HepG2 (cell line): ENCODE measurements at regions not wholly inside any gene's neighbourhood (a gene's known extent, or its start where the extent isn't known, plus 50 kb on each side); places are given as distances from the start of the nearest gene placed in this dataset.

ENCODE experiments used
- ATAC-seq: fragments of 200-7000 bp; cut with Tn5 transposase; 3 replicates; pipeline ENCODE4 v1.9.1; 2020; ENCODE audit warnings: mild to moderate bottlenecking, moderate library complexity
- BruUV-seq: library from RNA; stranded (reverse); fragments of 400-500 nt; replicated peaks from 2 replicates; lab custom pipeline; 2021; lab: Mats Ljungman, UMichigan
- CTCF ChIA-PET: fragments of 300-600 bp; formaldehyde crosslinking; extraction: SDS; loops from one replicate; lab custom pipeline; 2021; ENCODE audit warnings: low total read pairs, inconsistent platforms, low intra/inter-chr PET ratio; lab: Yijun Ruan, JAX
- POLR2A ChIA-PET: fragments of 350-600 bp; sonication (Branson Sonifier 250); formaldehyde crosslinking; loops from one replicate; lab custom pipeline; 2020; ENCODE audit warnings: antibody characterized with exemption, inconsistent platforms; lab: Yijun Ruan, JAX
- DNase-seq: peaks from one replicate; pipeline ENCODE4 v3.0.0-alpha.2; 2015; ENCODE audit warnings: low spot score
- FAIRE-seq: peaks from 3 replicates; lab custom pipeline; 2011; peaks lifted over from hg19 to GRCh38; lab: Jason Lieb, UNC
- H2AFZ ChIP-seq: one replicate; pipeline ENCODE4 v1.6.1; 2011; ENCODE audit warnings: low read length, inconsistent platforms
- H3K27ac ChIP-seq: fragments of 300-600 bp; 3 replicates; pipeline ENCODE4 v1.8.0; 2011; ENCODE audit warnings: mixed run types, mild to moderate bottlenecking, mixed read lengths, low read length, inconsistent platforms; ENCODE audit not compliant: insufficient read depth; ENCODE audit errors: extremely low read length
- H3K27me3 ChIP-seq, 2 experiments: fragments of 200-600 bp in 1 of 2; 2 replicates in 1 of 2; 3 replicates in 1 of 2; pipeline versions ENCODE4 v1.6.0 to v1.8.0; 2011; ENCODE audit warnings: low read length in 2 of 2, mild to moderate bottlenecking in 2 of 2, moderate library complexity in 2 of 2, inconsistent platforms in 1 of 2; ENCODE audit not compliant: insufficient read depth in 2 of 2, control insufficient read depth in 1 of 2
- H3K36me3 ChIP-seq, 2 experiments: fragments of 200-600 bp in 1 of 2; replicated peaks in 1 of 2; 2 replicates in 1 of 2; 3 replicates in 1 of 2; pipeline versions ENCODE4 v1.5.1 to v1.8.0; 2011; ENCODE audit warnings: low read length in 2 of 2, inconsistent platforms in 1 of 2; ENCODE audit not compliant: insufficient read depth in 2 of 2, control insufficient read depth in 1 of 2
- H3K4me1 ChIP-seq: 2 replicates; pipeline ENCODE4 v1.5.1; 2012; ENCODE audit warnings: low read length, inconsistent platforms; ENCODE audit not compliant: insufficient read depth
- H3K4me2 ChIP-seq: 2 replicates; pipeline ENCODE4 v1.6.0; 2011; ENCODE audit warnings: low read depth, low read length, inconsistent platforms
- H3K4me3 ChIP-seq, 3 experiments: fragments of 200-600 bp in 1 of 3; sonication (generic), shearing (Covaris generic) in 1 of 3; replicated peaks in 1 of 3; 2 replicates each; pipeline ENCODE4 v1.5.1; 2011 to 2016; ENCODE audit warnings: low read length in 3 of 3, inconsistent platforms in 2 of 3, low read depth in 2 of 3, mild to moderate bottlenecking in 2 of 3, control low read depth in 1 of 3, mixed read lengths in 1 of 3; ENCODE audit not compliant: insufficient read depth in 1 of 3
- H3K79me2 ChIP-seq: one replicate; pipeline ENCODE4 v1.6.1; 2011; ENCODE audit warnings: low read length, inconsistent platforms; ENCODE audit not compliant: insufficient read depth
- H3K9ac ChIP-seq: 2 replicates; pipeline ENCODE4 v1.6.0; 2011; ENCODE audit warnings: mild to moderate bottlenecking, low read depth, low read length, inconsistent platforms; ENCODE audit not compliant: insufficient read depth
- H3K9me3 ChIP-seq: 2 replicates; pipeline ENCODE4 v1.5.1; 2012; ENCODE audit warnings: mild to moderate bottlenecking, low read length
- H4K20me1 ChIP-seq: 2 replicates; pipeline ENCODE4 v1.6.0; 2011; ENCODE audit warnings: inconsistent platforms, mild to moderate bottlenecking, low read length, moderate library complexity; ENCODE audit not compliant: insufficient read depth
- FOXK1 ChIP-seq: sonication (generic); formaldehyde crosslinking; IDR thresholded peaks from 2 replicates; pipeline ENCODE4 v1.4.0; 2020; ENCODE audit warnings: low read depth, missing genetic modification reagents, borderline replicate concordance
- FOXP4 ChIP-seq: sonication (generic); formaldehyde crosslinking; IDR thresholded peaks from 2 replicates; pipeline ENCODE4 v1.4.0; 2020; ENCODE audit warnings: missing genetic modification reagents
- MED1 ChIP-seq: sonication (generic); formaldehyde crosslinking; IDR thresholded peaks from 2 replicates; pipeline ENCODE4 v1.4.0; 2020; ENCODE audit warnings: missing genetic modification reagents
- NPAS2 ChIP-seq: sonication (generic); formaldehyde crosslinking; IDR thresholded peaks from 2 replicates; pipeline ENCODE4 v1.8.0; 2022; ENCODE audit warnings: mild to moderate bottlenecking, missing genetic modification reagents, borderline replicate concordance
- NR1H2 ChIP-seq: sonication (generic); formaldehyde crosslinking; IDR thresholded peaks from 2 replicates; pipeline ENCODE4 v1.8.1; 2022; ENCODE audit warnings: low read depth, missing genetic modification reagents, borderline replicate concordance
- NR3C1 ChIP-seq: sonication (generic); formaldehyde crosslinking; IDR thresholded peaks from 2 replicates; pipeline ENCODE4 v1.4.0; 2020; ENCODE audit warnings: missing genetic modification reagents
- POLR2G ChIP-seq: fragments of 200-400 bp; formaldehyde crosslinking; IDR thresholded peaks from 2 replicates; pipeline ENCODE4 v1.6.1; 2018; ENCODE audit warnings: mild to moderate bottlenecking, low read depth, low read length, moderate library complexity
- REST ChIP-seq, 2 experiments: IDR thresholded peaks; 2 replicates each; pipeline ENCODE4 v1.6.1; 2011 to 2012; ENCODE audit warnings: low read length in 2 of 2, borderline replicate concordance in 1 of 2, low read depth in 1 of 2, mild to moderate bottlenecking in 1 of 2, moderate library complexity in 1 of 2
- SMYD3 ChIP-seq: sonication (generic); formaldehyde crosslinking; IDR thresholded peaks from 2 replicates; pipeline ENCODE4 v1.8.1; 2023; ENCODE audit warnings: mild to moderate bottlenecking, missing genetic modification reagents
- WIZ ChIP-seq: sonication (generic); formaldehyde crosslinking; IDR thresholded peaks from 2 replicates; pipeline ENCODE4 v1.5.1; 2020; ENCODE audit warnings: mild to moderate bottlenecking, missing genetic modification reagents
- XBP1 ChIP-seq: sonication (generic); formaldehyde crosslinking; IDR thresholded peaks from 2 replicates; pipeline ENCODE4 v1.5.0; 2020; ENCODE audit warnings: missing genetic modification reagents
- ZNF224 ChIP-seq: sonication (generic); formaldehyde crosslinking; IDR thresholded peaks from 2 replicates; pipeline ENCODE4 v1.5.0; 2020; ENCODE audit warnings: mild to moderate bottlenecking, missing genetic modification reagents
- ZNF3 ChIP-seq: IDR thresholded peaks from 2 replicates; pipeline ENCODE4 v1.7.0; 2017; ENCODE audit warnings: inconsistent platforms
- ZNF354B ChIP-seq: sonication (generic); formaldehyde crosslinking; IDR thresholded peaks from 2 replicates; pipeline ENCODE4 v1.8.0; 2022; ENCODE audit warnings: mild to moderate bottlenecking, missing genetic modification reagents
- ZNF460 ChIP-seq: sonication (generic); formaldehyde crosslinking; IDR thresholded peaks from 2 replicates; pipeline ENCODE4 v1.5.1; 2020; ENCODE audit warnings: missing genetic modification reagents, mild to moderate bottlenecking, borderline replicate concordance
- ZNF775 ChIP-seq: sonication (generic); formaldehyde crosslinking; IDR thresholded peaks from 2 replicates; pipeline ENCODE4 v1.4.0; 2020; ENCODE audit warnings: missing genetic modification reagents, mild to moderate bottlenecking, moderate library complexity, borderline replicate concordance
- ZNF839 ChIP-seq: sonication (generic); formaldehyde crosslinking; IDR thresholded peaks from 2 replicates; pipeline ENCODE4 v1.4.0; 2020; ENCODE audit warnings: missing genetic modification reagents, mild to moderate bottlenecking, borderline replicate concordance
- WGBS: methylation state at CpG from one replicate; pipeline ENCODE4 v1.1.6; 2017; ENCODE audit warnings: low lambda C conversion rate; 5-methylcytosine and 5-hydroxymethylcytosine counted together
- in situ Hi-C: cut with HindIII; loops from 2 replicates; pipeline ENCODE4 v1.10.0; 2017; ENCODE audit warnings: low pct_unique_long_range_greater_than_20kb; ENCODE audit not compliant: extremely low pct_ligation_motif_present
- intact Hi-C: fragments of 100-400 bp; cut with micrococcal nuclease; formaldehyde crosslinking; loops from one replicate; pipeline ENCODE4 v1.10.0; 2022; ENCODE audit not compliant: unreplicated experiment
- TF ChIP-seq, protein P1 (sequence below), 2 experiments: fragments of 450-650 bp in 1 of 2; sonication (generic) in 1 of 2; formaldehyde crosslinking; IDR thresholded peaks; 2 replicates each; pipeline versions ENCODE4 v1.5.0 to v1.8.0; 2020 to 2022; ENCODE audit warnings: mild to moderate bottlenecking in 1 of 2, missing genetic modification reagents in 1 of 2

- TF ChIP-seq WIZ, result no peak
- no peak for TF ChIP-seq POLR2G
- TF ChIP-seq ZNF775 (CRISPR knock-in tag), result no peak
- TF ChIP-seq ZNF839 (CRISPR knock-in tag), result no peak
- TF ChIP-seq NR1H2 (CRISPR knock-in tag), result no peak
- TF ChIP-seq FOXK1 (CRISPR knock-in tag), result no peak
- no peak for TF ChIP-seq REST (IDR thresholded peaks at IDR 0.05; ENCODE audit: borderline replicate concordance in 1 of 2, low read depth in 1 of 2, low read length in 2 of 2)
- no peak for TF ChIP-seq NPAS2
- TF ChIP-seq FOXP4 (CRISPR knock-in tag), result no peak
- no peak for TF ChIP-seq MED1 (CRISPR knock-in tag)
- no peak for TF ChIP-seq XBP1 (CRISPR knock-in tag)
- TF ChIP-seq ZNF224 (CRISPR knock-in tag), result no peak
- TF ChIP-seq, protein P1, sequence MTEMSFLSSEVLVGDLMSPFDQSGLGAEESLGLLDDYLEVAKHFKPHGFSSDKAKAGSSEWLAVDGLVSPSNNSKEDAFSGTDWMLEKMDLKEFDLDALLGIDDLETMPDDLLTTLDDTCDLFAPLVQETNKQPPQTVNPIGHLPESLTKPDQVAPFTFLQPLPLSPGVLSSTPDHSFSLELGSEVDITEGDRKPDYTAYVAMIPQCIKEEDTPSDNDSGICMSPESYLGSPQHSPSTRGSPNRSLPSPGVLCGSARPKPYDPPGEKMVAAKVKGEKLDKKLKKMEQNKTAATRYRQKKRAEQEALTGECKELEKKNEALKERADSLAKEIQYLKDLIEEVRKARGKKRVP (CRISPR knock-in tag; IDR thresholded peaks at IDR 0.05), result no peak
- TF ChIP-seq SMYD3 (CRISPR knock-in tag), result no peak
- TF ChIP-seq ZNF354B (CRISPR knock-in tag), result no peak
- no peak for TF ChIP-seq ZNF460 (CRISPR knock-in tag)
- TF ChIP-seq NR3C1 (CRISPR knock-in tag), result no peak
- TF ChIP-seq ZNF3 (CRISPR knock-in tag), result no peak
- Histone ChIP-seq H3K36me3 (no peaks in the 10 kb centered on the region), H3K27ac (no peak overlapping the region), H3K79me2 (no peaks in the 10 kb centered on the region), H3K9me3 (peaks cover 48% of the 10 kb centered on the region), H3K4me3 (no peak overlapping the region), H3K27me3 (no peaks in the 10 kb centered on the region), H3K4me1 (no peaks in the 10 kb centered on the region), H4K20me1 (no peaks in the 10 kb centered on the region), H3K9ac (no peak overlapping the region), H3K4me2 (no peak overlapping the region), H2AFZ (no peak overlapping the region)
- WGBS, result 14% methylated on average over 3 of the region's 3 CpGs
- FAIRE-seq (no peak), DNase-seq (no peak), ATAC-seq (no peak)
- in situ Hi-C loops (no loop called here), intact Hi-C loops (no loop called here)
- POLR2A ChIA-PET, result no interaction called here
- no TSS peak for BruUV-seq
- CTCF ChIA-PET, result no interaction called here
These were observed 324.1 kb downstream of the C7orf25 start for GRCh38 chr7:42587806-42588205.
